Lung (tissue), 11 donors: ENCODE measurements at regions not wholly inside any gene's neighbourhood (a gene's known extent, or its start where the extent isn't known, plus 50 kb on each side); places are given as distances from the start of the nearest gene placed in this dataset.

Experiments used
- ATAC-seq: fragments of 200-7000 bp; cut with Tn5 transposase; one replicate; pipeline ENCODE4 v1.9.1; 2020; ENCODE audit warnings: moderate number of reproducible peaks; ENCODE audit not compliant: insufficient read depth, low FRiP score
- DNase-seq, 3 donors: peaks; one replicate each; pipeline ENCODE4 v3.0.0-alpha.2; 2013 to 2017
- H3K27ac ChIP-seq, 2 donors: one replicate each; pipeline ENCODE4 v1.5.1; 2013; ENCODE audit warnings: mild to moderate bottlenecking in 2 of 2, moderate library complexity in 2 of 2, control low read depth in 1 of 2, inconsistent platforms in 1 of 2, low read depth in 1 of 2, low read length in 1 of 2
- H3K27me3 ChIP-seq, 3 donors: one replicate each; pipeline ENCODE4 v1.5.1; 2013; ENCODE audit warnings: low read length in 2 of 3; ENCODE audit not compliant: control insufficient read depth in 3 of 3, insufficient read depth in 3 of 3
- H3K36me3 ChIP-seq, 4 donors: one replicate each; pipeline ENCODE4 v1.5.1; 2013; ENCODE audit warnings: low read length in 4 of 4, mild to moderate bottlenecking in 1 of 4, moderate library complexity in 1 of 4; ENCODE audit not compliant: control insufficient read depth in 4 of 4, insufficient read depth in 4 of 4
- H3K4me1 ChIP-seq, 5 donors: one replicate each; pipeline ENCODE4 v1.5.1; 2013; ENCODE audit warnings: low read length in 5 of 5, mild to moderate bottlenecking in 2 of 5, moderate library complexity in 1 of 5; ENCODE audit not compliant: control insufficient read depth in 5 of 5, insufficient read depth in 5 of 5
- H3K4me3 ChIP-seq: one replicate; pipeline ENCODE4 v1.5.1; 2013; ENCODE audit warnings: mild to moderate bottlenecking, control low read depth, moderate library complexity
- H3K9ac ChIP-seq, 2 donors: one replicate each; pipeline ENCODE4 v1.5.1; 2013; ENCODE audit warnings: low read length in 2 of 2, control low read depth in 1 of 2; ENCODE audit not compliant: insufficient read depth in 1 of 2
- H3K9me3 ChIP-seq, 4 donors: one replicate each; pipeline ENCODE4 v1.5.1; 2013; ENCODE audit warnings: low read length in 3 of 4, mild to moderate bottlenecking in 1 of 4, moderate library complexity in 1 of 4; ENCODE audit not compliant: control insufficient read depth in 4 of 4, insufficient read depth in 3 of 4
- CTCF ChIP-seq: IDR thresholded peaks from 2 replicates; pipeline ENCODE4 v1.5.1; 2012; ENCODE audit warnings: mild to moderate bottlenecking; ENCODE audit errors: control extremely low read depth, extremely low read depth
- WGBS, 2 donors: extraction: QIAGEN DNeasy Blood & Tissue Kit; methylation state at CpG; one replicate each; pipeline ENCODE4 v1.1.7; 2013; 5-methylcytosine and 5-hydroxymethylcytosine counted together
- donor health status: control.
- donor health status: control.
- donor health status: Bipolar disorder and iron deficiency.
- donor health status: healthy.
- donor health status: DM: yes; HTN: yes; CAD: no.

- no peak for TF ChIP-seq CTCF
- no peak for ATAC-seq
- no peaks in the 10 kb centered on the region for H3K36me3 ChIP-seq
These were observed 91.5 kb downstream of the EN1 start for GRCh38 chr2:118755901-118756300.

GRCh38 chr2:118755384-118755783 is 92.1 kb downstream of the EN1 start:
- no peak overlapping the region for H3K9ac ChIP-seq
- ATAC-seq (no peak), DNase-seq (no peak)
- WGBS, 2 donors: 66 to 77% methylated on average over 2 of the region's 2 CpGs
- peaks cover 0 to 3% (median 0%) of the 10 kb centered on the region in 3 donors for H3K27me3 ChIP-seq
- no peak overlapping the region for H3K27ac ChIP-seq
- no peaks in the 10 kb centered on the region for H3K36me3 ChIP-seq
- no peak overlapping the region for H3K4me3 ChIP-seq
- H3K9me3 ChIP-seq: no peaks in the 10 kb centered on the region
- no peak for TF ChIP-seq CTCF
- H3K4me1 ChIP-seq: no peaks in the 10 kb centered on the region

More at GRCh38 chr2:118755901-118756300, 91.5 kb downstream of the EN1 start:
- H3K4me3 ChIP-seq: no peak overlapping the region
- H3K27me3 ChIP-seq: peaks cover 0 to 3% (median 0%) of the 10 kb centered on the region in 3 donors
- 14 to 33% methylated on average over 2 of the region's 2 CpGs for WGBS, 2 donors
- H3K4me1 ChIP-seq: no peaks in the 10 kb centered on the region
- no peak overlapping the region for H3K27ac ChIP-seq
- DNase-seq: no peak
- H3K9me3 ChIP-seq: no peaks in the 10 kb centered on the region
- no peak overlapping the region for H3K9ac ChIP-seq

GRCh38 chr2:118752762-118753429 is 94.6 kb downstream of the EN1 start:
- Histone ChIP-seq H3K9me3 (peaks cover 0 to 5% (median 0%) of the 10 kb centered on the region in 4 donors), H3K36me3 (no peaks in the 10 kb centered on the region), H3K4me1 (no peaks in the 10 kb centered on the region), H3K4me3 (no peak overlapping the region), H3K9ac (no peak overlapping the region), H3K27ac (no peak overlapping the region), H3K27me3 (peaks cover 0 to 3% (median 0%) of the 10 kb centered on the region in 3 donors)
- 70 to 75% methylated on average over 16 of the region's 16 CpGs for WGBS, 2 donors
- DNase-seq: no peak
- no peak for ATAC-seq
- no peak for TF ChIP-seq CTCF
